Occipital lobe (tissue), 1 donor: ENCODE measurements at regions not wholly inside any gene's neighbourhood (a gene's known extent, or its start where the extent isn't known, plus 50 kb on each side); places are given as distances from the start of the nearest gene placed in this dataset.
"Not testable (repeated sequence)": the region's sequence is repeated elsewhere in the genome, so short reads cannot be mapped to it uniquely, and the experiment has no call there.

Experiments
- DNase-seq: peaks from one replicate; lab custom pipeline; 2025; lab: John Stamatoyannopoulos, UW

DNA sequence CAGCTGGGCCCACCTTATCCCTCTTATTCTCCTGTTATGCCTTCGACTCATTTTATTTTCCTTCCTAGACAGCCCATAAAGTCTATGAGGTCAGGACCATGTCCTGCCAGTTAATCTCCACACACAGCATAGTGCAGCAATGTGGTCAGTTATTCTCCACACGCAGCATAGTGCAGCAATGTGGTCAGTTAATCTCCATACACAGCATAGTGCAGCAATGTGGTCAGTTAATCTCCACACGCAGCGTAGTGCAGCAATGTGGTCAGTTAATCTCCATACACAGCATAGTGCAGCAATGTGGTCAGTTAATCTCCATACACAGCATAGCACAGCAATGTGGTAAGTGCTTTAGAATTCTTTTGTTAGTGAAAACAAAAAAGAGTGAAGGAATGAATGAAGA, 77.8 kb downstream of the TEX36 start:
- DNase-seq, result no peak

GRCh38 chr10:125602825-125603224, 80.1 kb downstream of the TEX36 start:
- no peak for DNase-seq

GRCh38 chr10:125599194-125599593, 83.8 kb downstream of the TEX36 start:
- no peak for DNase-seq

DNA sequence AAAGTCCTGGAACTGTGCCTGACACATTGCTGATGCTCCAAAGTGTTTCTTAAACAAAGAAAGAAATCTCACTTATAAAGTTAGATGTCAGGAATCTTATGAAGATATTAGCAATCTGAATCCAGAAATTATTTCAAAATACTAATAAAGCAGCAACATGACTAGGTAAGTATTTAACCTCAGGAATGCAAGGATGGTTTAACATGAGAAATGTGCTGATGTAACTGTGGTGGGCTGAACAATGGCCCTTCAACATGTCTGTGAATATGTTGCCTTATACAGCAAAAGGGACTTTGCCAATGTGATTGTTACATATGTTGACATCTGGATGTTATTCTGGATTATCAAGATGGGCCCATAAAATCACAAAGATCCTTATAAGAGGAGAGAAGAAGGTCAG, 87.1 kb downstream of the TEX36 start:
- no peak for DNase-seq

GRCh38 chr10:125593644-125594043, 89.3 kb downstream of the TEX36 start:
- no peak for DNase-seq

- DNase-seq, result no peak
Observed at GRCh38 chr10:125592897-125593296, 90.1 kb downstream of the TEX36 start.

DNA sequence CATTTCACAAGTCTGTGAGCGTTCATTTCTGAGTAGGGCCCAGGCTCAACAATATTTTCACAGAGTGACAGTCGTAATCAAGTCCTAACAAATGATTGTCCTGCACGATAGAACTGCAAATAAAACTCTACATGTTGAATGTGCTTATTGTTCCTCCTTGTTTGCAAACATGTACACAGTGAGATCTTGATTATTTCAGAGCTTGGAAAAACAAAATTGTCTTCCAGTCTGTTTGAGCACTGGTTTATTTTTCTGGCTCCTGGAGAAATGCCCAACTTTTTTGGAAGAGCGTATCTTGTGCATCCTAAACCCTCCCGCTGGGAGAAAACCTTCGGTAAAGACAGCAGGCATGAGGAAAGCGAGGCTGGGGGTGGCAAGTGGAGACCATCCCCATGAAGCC, 91.1 kb downstream of the TEX36 start:
- DNase-seq, result no peak

- not testable (repeated sequence) for DNase-seq
Observed at GRCh38 chr10:125588738-125589137, 94.2 kb downstream of the TEX36 start.

DNA sequence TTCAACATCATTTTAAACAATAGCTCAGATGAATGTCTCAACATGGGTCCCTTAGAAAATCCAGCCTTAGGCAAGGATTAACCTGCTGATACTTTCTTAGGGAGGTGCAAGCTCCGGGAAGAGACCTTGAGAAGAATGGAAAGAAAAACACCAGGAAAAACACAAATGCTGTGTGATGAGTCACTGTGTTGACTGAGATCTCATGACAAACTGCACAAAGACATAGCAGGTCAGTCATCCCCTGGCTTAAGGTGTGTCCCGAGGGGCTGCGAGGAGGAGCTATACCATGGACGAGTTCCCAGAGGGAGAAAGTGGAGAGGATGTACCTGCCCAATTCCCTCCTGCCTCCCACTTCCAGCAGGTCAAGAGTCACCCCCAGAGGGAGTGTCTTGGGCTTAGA, 98.0 kb downstream of the TEX36 start:
- no peak for DNase-seq

DNA sequence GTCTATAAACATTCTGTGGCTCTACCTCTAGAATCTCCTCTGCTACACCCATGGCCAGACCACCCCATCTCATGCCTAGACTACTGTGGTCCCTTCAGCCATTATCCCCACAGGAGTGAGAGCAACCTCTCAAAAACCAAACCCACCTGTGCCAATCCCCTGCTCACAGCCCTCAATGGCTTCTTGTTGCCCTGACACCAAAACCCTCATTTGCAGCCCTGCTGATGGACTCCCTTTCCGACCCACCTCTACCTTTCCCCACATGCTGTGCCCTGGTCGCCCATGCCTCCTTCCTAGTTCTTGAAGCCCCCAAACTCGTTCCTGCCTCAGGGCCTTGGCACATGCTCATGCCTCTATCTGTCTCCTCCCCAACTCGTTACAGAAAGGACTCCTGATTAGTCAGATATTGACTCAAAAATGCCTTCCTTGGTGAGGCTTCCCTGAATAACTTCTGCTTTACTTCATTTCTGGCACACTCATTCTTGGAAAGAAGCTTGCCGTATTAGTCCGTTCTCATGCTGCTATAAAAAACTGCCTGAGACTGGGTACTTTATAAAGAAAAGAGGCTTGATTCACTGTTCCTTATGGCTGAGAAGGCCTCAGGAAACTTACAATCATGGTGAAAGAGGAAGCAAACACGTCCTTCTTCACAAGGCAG, 104.2 kb downstream of the TEX36 start:
- no peak for DNase-seq

GRCh38 chr10:125575843-125576242, 107.1 kb downstream of the TEX36 start:
- DNase-seq, result no peak

DNA sequence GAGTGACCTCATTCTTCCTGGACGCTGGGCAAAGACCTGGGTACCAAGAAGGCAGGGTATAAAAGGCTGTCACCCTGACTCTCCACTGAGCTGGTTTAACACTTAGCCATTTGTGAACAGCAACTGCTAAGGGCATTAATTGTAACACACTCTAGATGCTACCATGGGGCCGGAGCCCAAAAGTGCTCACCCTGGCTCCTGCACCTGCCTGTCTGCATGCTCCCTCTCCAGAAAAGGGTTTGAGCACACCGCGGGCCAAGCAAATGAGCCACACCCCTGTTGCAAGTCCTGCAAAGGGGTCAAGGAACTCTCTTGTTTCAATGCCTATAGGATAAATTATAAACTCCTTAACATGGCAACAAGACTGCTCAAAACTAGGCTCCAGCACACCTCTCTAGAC, 114.8 kb downstream of the TEX36 start:
- DNase-seq, result no peak

DNA sequence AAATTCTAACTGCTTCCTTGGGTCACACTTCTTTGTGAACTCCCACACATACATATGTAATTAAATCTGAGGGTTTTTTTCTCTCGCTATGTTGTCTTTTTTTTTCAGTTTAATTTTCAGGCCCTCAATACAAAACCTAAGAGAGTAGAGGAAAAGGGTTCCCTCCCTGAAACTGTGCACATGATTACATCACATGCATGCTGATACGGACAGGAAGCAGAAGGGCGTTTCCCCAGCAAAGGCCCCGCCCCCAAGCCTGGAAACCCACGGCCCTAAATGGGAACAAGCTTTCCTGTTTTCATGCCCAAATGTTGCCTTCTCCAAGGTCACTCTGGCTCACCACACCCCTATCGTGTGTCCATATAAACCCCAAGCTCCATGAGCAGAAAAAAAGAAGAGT, 115.4 kb downstream of the TEX36 start:
- no peak for DNase-seq

DNA sequence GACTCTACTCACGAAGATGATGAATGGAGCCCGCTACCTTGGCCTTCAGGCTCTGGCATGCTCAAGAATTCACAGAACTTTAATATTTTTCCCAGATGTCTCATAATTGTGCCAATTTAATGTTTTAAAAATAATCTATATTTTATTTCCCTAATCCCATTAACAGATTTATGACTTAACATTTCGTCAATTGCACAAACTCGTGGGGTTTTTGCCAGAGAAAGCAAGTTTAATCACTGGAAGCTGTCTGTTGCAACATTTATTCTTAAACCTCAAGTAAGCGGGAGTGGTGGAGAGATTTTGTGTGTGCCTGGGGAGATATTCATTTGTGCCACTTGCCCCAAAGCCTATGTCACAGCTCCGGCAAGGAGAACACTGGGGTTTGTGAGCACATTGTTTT, 117.9 kb downstream of the TEX36 start:
- no peak for DNase-seq

DNA sequence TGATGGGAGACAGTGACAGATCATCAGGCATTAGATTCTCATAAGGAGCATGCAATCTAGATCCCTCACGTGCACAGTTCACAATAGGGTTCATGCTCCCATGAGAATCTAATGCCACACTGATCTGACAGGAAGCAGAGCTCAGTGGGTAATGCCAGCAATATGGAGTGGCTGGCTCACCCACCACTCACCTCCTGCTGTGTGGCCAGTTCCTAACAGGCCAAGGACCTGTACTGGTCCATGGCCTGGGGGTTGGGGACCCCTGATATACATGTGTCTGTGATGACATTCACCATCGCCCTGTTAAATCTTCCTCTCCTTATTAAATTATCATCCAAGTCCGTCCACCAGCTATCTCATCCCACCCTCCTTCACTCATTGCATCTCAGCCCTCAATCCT, 118.4 kb downstream of the TEX36 start:
- no peak for DNase-seq

DNA sequence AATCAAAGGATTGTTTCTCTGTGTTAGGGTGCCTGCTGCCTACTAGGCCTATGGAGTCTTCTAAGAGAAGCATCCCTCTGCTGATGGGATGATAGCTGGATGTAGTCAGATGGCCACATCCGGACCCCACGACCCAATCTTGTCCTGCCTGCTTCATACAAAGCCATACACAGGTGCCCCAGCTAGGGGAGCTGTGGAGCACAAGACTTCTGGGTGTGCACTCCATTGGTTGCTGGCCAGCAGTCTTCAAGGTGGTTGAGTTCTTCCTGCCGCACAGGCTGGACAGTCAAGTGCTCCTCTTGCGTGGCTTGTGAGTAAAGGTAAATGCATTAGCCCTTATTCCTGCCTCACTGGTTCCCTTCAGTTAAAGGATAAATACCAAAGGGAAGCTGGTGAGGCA, 120.2 kb downstream of the TEX36 start:
- no peak for DNase-seq

DNA sequence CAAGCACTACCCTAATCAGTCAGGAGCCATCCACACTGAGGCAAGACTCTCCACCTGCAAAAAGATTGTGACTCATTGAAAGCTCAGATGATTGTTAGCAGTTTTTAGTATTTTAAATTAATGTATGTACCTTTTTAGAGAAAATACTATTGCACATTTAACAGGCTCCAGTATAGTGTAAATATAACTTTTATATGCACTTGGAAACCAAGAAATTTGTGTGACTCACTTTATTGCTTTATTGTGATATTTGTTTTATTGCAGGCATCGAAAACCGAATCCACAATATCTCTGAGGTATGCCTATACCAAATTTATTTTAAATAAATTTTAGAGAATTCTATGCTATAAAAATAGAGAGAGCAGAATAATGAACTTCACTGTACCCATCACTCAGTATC, 122.0 kb downstream of the TEX36 start:
- DNase-seq, result no peak

DNA sequence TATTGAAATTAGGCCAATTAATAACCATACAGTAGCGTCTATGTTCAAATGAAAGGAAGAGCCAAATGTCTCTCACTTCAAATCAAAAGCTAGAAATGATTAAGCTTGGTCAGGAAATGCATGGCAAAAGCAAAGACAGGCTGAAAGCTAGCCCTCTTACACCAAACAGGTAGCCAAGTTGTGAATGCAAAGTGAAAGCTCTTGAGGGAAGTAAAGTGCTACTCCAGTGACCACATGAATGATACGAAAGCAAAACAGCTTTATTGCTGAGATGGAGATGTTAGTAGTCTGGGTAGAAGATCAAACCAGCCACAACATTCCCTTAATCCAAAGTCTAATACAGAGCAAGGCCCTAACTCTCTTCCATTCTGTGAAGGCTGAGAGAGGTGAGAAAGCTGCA, 123.8 kb downstream of the TEX36 start:
- no peak for DNase-seq

- no peak for DNase-seq
Observed at GRCh38 chr10:125557801-125558505, 125.0 kb downstream of the TEX36 start.

DNA sequence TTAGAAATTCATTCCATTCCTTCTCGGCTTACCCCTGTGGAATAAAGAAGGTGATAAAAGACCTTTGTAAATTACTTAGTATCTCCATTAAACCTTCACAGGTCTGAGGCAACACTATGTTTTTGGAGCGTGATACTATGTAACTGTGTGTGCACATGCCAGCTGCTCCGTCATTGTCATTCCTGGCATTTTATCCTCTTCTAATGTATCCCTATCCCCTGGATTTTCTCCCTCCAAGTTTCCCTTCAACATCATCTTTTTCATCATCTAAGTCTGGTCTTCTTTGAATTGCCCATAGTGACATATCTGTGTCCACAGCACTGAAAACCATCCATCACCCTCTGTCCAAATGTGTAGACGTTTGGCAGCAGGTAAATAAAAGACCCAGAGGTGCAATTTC, 125.7 kb downstream of the TEX36 start:
- DNase-seq, result no peak

DNA sequence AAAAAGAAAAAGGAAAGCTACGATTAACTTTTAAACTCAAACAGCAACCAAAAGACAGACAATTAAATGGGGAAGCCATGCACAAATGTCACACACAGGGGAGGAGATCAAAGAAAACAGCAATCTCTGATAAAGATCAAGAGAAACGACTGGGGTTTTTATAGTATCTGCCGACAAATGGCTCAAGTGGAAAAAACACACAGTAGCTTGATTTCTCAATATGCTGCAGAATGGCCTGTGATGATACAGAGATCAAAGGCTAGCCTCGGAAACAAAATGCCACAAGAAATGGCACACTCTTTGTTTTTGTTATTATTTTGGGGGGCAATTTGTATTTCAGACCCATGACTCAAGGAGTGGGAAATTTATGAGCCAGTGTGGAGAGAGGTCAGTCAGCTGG, 126.1 kb downstream of the TEX36 start:
- DNase-seq, result no peak

GRCh38 chr10:125555743-125556142, 127.2 kb downstream of the TEX36 start:
- DNase-seq, result no peak

DNA sequence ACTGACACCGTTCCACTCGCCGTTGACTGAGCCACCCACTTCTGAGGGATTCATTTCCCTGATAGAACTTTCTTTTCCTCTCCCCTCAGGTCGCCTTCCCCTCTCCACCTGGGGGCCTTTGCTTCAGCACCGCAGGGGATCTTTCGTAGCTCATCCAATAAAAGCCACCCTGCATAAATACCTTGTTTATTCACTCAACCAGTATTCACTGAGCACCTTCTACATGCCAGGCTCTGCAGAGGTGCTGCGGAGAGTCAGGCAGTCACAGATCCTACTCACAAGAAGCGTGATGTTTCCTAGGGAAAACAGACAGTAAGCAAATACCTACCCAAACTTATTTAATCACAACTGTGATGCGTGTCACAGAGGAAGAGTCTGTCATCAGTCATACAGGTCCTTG, 127.7 kb downstream of the TEX36 start:
- DNase-seq, result no peak

DNA sequence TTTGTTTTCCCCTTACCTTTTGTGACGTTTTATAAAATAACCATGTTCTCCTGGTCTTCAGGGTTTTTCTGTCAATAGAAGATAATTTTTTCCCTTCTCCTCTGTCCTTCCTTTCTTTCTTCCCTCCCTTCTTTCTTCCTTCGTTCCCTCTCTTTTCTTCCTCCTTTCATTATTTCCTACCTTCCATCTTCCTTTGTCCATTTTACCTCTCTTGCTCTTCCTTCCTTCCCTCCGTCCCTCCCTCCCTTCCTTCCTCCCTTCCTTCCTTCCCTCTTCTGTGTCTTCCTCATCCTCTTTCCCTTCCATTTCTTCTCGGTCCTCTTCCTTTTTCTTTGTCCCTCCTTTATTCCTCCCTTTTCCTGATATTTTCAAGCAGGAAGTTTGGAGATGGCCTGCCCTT, 128.2 kb downstream of the TEX36 start:
- DNase-seq, result no peak
